Fibroblast of gingiva (primary cell): ENCODE measurements at regions not wholly inside any gene's neighbourhood (a gene's known extent, or its start where the extent isn't known, plus 50 kb on each side); places are given as distances from the start of the nearest gene placed in this dataset.

ENCODE experiments used
- DNase-seq: peaks from one replicate; pipeline ENCODE4 v3.0.0-alpha.2; 2011; ENCODE audit warnings: low read depth

- DNase-seq: no peak
These were observed 719.7 kb upstream of the ACVR2A start for GRCh38 chr2:147125145-147125544.

GRCh38 chr2:147122944-147123343 lies 721.9 kb upstream of the ACVR2A start:
- DNase-seq: no peak

GRCh38 chr2:147110962-147111361 lies 733.9 kb upstream of the ACVR2A start:
- no peak for DNase-seq

DNA sequence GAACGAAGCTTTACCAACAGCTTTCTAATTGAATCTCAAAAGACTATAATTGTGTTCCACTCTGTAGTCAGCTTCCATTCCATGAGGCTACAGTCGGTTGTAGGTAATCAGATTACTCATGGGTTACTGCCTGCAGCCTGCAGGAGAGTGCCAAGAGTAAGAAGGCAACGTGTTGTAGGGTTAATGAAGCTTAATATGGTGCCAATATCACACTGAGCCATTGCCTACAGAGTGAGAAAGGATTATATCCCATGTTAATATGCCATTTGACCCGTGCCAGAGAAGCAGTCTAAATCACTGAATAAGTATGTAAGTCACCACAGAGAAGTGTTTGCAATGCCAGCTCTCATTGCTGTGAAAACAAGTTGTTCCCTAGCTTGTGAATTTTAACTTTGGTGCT lies 734.5 kb upstream of the ACVR2A start:
- peak; percentile 56 for DNase-seq

DNA sequence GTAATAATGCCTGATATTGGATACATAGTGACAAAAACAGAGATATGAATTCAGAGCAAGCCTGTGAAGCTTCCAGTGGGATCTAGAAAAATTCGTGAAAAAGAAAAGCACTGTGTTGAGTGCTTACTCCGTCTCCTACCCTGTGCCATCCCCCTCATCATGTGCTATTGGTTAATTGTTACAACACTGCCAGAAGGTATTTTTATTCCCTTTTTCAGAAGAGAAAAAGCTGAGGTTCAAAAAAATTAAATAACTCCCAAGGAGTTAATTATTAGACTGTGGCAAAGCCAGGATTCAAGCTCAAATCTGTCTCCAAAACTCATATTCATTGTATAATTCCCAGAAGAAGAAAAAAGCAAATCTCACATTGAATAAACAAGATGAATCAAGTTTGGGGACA lies 735.5 kb upstream of the ACVR2A start:
- DNase-seq: no peak

- DNase-seq: peak; percentile 12
These were observed 736.3 kb upstream of the ACVR2A start for GRCh38 chr2:147108548-147108947.

GRCh38 chr2:147101941-147102790 lies 742.7 kb upstream of the ACVR2A start:
- no peak for DNase-seq

DNA sequence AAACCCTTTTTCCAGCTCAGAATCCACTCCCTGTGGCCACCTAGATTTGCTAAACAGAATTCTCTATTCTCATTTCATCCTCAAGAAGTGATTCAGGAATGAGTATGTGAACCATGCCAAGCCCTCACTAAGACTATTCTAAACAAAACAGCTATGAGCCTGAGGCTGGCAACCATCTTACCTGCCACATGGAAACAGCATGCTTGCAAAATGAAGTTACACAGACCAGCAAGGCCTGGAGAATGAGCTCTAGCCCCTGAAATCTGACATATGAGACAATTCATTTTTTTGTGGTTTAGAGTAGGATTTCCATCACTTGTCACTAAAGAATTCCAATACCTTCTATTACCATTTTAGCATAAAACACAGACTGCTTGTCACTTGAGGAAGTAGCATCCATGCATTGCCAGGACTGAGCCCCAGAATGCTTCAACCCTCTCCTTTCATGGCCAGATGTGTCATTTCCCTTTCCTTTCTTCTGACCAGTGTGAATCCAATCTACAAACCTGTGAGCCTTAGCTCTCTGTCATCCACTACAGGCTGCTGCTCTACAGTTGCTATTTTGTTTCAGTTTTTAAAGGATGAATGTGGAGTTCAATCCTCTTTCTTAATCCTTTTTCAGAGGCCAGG lies 744.3 kb upstream of the ACVR2A start:
- peak; percentile 80 for DNase-seq

DNA sequence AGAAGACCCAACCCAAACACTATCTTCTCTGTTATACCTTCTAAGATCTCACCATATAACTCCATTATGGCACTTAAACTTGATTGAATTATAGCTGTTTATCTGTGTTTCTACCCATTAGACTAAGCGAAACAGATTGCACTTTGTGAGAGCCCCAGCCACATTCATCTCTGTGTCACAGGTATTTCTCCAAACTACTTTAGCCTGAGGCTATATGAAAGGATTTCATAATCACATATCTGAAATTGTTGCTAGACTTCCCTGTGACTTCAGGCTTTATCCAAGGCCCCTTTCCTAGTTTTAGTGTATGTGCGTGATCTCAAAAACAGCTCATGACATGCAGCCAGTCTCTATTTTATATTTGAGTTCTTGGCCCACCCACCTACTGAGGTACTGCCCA lies 745.0 kb upstream of the ACVR2A start:
- no peak for DNase-seq

GRCh38 chr2:147098940-147099339 lies 745.9 kb upstream of the ACVR2A start:
- DNase-seq: no peak

- DNase-seq: no peak
These were observed 747.1 kb upstream of the ACVR2A start for GRCh38 chr2:147097747-147098146.

GRCh38 chr2:147096671-147097070 lies 748.2 kb upstream of the ACVR2A start:
- no peak for DNase-seq

DNA sequence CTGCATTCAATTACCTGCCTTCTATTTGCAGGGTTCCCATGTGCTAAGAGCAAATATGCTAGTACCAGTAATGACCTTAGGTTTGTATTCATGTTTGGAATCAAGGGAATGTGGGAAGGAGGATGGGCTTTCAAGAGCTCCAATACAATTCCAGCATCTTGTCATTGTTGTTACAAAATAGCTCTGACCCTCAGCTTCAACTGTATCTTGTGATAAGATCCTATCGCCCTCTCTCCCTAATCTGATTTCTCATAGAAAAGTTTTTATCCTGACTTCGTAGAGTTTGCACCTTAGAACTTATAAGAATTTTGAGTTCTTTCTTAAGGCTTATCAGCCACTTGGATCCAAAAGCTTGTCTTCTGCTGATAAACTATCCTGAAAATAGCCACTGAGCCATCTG lies 749.5 kb upstream of the ACVR2A start:
- DNase-seq: no peak

- DNase-seq: no peak
These were observed 750.8 kb upstream of the ACVR2A start for GRCh38 chr2:147094077-147094476.

- DNase-seq: no peak
These were observed 752.6 kb upstream of the ACVR2A start for GRCh38 chr2:147092266-147092665.

DNA sequence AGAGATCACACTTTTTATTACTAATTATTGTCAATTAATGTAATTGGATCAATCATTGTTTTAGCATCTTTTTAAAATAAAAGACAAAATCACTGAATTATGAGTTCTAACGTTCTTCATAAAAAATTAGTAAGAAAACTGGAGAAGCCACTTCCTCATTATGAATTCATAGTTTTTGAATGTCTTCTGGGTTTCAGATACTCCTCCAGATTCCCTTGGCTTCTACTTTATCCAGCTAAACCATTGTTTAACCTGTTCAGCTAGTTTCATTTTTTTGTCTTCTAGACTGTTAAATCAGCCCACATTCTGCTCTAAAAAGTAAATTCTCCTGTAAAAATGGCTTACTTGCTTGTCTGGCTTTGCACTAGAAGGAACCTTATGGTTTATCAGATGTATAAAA lies 753.4 kb upstream of the ACVR2A start:
- no peak for DNase-seq

- no peak for DNase-seq
These were observed 756.0 kb upstream of the ACVR2A start for GRCh38 chr2:147088871-147089270.

DNA sequence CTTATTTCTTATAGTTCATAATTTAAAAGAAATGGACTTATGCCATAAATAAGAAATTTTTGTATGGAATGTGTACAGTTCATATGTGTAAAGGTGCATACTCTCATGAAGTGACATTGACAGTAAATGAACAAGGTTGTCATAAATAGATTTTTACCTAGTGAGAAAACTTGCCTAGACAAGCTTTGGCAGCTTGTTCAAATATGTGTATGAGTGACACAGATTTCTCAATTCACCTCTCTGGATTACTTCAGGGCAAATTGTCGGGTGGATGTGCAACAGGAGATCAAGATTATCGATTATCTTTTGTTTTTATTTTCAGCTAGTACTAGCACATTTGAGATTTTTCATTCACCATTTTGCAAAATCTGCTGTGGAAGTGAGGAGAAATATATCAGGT lies 758.1 kb upstream of the ACVR2A start:
- DNase-seq: no peak

DNA sequence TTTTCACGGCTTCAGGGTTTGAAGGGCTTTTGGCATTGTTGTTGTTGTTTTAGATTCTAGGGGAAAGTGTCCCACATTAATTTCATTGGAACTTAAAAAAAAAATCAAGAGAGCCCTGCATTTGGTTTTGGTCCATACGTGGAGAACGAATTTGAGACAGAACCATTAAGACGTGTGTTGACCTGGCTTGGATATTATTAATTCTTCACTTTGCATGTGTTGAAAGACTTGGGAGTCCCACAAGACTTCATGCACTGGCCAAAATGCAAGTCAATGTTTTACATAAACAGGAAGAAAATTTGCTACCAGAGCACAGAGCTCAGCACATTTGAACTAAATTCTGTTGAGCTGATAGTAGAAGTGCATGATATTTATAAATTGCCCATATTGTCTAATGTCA lies 761.2 kb upstream of the ACVR2A start:
- no peak for DNase-seq

- peak; percentile 82 for DNase-seq
These were observed 761.8 kb upstream of the ACVR2A start for GRCh38 chr2:147082850-147083522.

DNA sequence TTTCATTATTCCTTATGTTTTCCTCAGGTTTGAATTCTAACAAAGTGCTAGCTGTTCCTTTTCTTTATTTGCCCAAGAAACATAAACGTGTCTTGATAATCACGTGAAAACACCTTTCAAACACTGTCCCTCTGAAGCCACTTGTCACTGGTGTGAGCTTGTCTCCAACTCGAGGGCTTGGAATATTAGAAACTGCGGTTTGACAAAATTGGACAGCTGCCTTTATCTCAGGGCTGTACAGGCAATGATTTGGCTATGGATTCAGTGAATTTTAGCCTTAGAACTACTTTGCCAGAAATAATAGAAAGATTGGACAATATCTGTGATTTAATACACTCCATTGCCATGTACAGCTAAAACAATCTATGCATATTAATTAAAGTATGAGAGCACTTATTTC lies 763.0 kb upstream of the ACVR2A start:
- DNase-seq: no peak

GRCh38 chr2:147076634-147077033 lies 768.2 kb upstream of the ACVR2A start:
- DNase-seq: peak; percentile 42

DNA sequence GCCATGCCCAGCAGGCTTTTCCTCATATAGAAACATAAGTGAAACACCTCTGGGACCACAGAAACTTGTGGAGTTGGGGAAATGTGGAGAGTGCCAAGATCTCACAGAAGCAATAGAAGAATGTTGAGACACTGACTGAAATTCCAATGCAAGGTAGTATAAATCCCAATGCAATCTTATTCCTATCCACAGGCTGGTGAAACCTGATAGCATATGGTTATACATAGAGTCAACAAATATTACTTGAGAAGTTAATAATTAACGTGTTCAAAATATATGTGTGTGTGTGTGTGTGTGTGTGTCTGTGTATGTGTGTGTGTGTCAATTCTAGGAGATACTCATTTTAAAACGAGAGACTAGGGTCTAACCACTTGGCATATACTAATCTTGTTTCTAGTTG lies 776.8 kb upstream of the ACVR2A start:
- DNase-seq: no peak
